ACC112 (cell line): ENCODE measurements at regions not wholly inside any gene's neighbourhood (a gene's known extent, or its start where the extent isn't known, plus 50 kb on each side); places are given as distances from the start of the nearest gene placed in this dataset.

Experiments used
- H2AFZ ChIP-seq: fragments of 200-600 bp; sonication (generic); one replicate; pipeline ENCODE4 v1.6.0; 2017; ENCODE audit warnings: antibody characterized with exemption, low read length; ENCODE audit not compliant: unreplicated experiment
- H3K27ac ChIP-seq: fragments of 200-600 bp; sonication (generic); 2 replicates; pipeline ENCODE4 v1.5.1; 2014; ENCODE audit warnings: low read depth, mild to moderate bottlenecking, antibody characterized with exemption, low read length, moderate library complexity
- H3K27me3 ChIP-seq: fragments of 200-600 bp; sonication (generic); 2 replicates; pipeline ENCODE4 v1.6.1; 2014; ENCODE audit warnings: mild to moderate bottlenecking, antibody characterized with exemption, low read length, moderate library complexity, mixed read lengths; ENCODE audit not compliant: insufficient read depth
- H3K36me3 ChIP-seq: fragments of 200-600 bp; sonication (generic); 2 replicates; pipeline ENCODE4 v1.6.1; 2016; ENCODE audit warnings: mild to moderate bottlenecking, antibody characterized with exemption, low read length, moderate library complexity, mixed read lengths; ENCODE audit not compliant: insufficient read depth
- H3K4me1 ChIP-seq: fragments of 200-600 bp; sonication (generic); one replicate; pipeline ENCODE4 v1.6.1; 2016; ENCODE audit warnings: low read length, mixed read lengths; ENCODE audit not compliant: insufficient read depth, unreplicated experiment, control insufficient read depth
- H3K4me3 ChIP-seq: fragments of 200-600 bp; sonication (generic); 2 replicates; pipeline ENCODE4 v1.5.1; 2014; ENCODE audit warnings: mild to moderate bottlenecking, low read depth, low read length
- H3K79me2 ChIP-seq: fragments of 200-600 bp; sonication (generic); one replicate; pipeline ENCODE4 v1.6.0; 2016; ENCODE audit warnings: low read length; ENCODE audit not compliant: control insufficient read depth, unreplicated experiment, insufficient read depth

DNA sequence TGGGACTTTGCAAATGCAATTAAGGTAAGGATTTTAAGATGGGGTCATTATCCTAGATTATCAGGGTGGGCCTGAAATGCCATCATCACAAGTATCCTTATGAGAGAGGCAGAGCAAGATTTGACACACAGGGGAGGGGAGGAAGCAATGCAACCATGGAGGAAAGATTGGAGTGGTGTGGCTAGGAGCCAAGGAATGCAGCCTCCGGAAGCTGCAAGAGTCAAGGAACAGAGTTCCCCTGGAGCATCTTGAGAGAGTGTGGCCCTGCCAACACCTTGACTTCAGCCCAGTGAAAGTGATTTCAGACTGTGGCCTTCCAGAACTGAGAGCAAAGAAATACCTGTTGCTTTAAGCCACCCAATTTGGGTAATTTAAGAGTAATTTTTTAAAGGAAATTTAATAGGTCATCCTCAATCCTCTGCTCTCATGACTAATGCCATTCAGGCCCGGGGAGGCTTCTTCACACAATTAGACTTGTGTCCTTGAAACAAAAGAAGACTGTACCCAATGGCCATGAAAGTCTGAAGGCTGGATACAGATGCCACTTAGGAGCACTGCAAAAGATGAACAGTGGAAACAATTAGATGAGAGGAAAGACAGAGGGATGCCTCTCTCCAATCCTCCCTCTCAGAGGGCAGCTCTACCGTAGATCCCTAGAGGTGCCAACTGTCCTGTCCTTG lies 250.3 kb upstream of the ID2 start:
- H3K4me1 ChIP-seq, result no peaks in the 10 kb centered on the region
- no peak overlapping the region for H3K4me3 ChIP-seq
- H3K27ac ChIP-seq, result no peak overlapping the region
- no peak overlapping the region for H2AFZ ChIP-seq
- H3K36me3 ChIP-seq, result no peaks in the 10 kb centered on the region
- H3K27me3 ChIP-seq, result no peaks in the 10 kb centered on the region
- H3K79me2 ChIP-seq, result no peaks in the 10 kb centered on the region

- Histone ChIP-seq H3K4me1 (no peaks in the 10 kb centered on the region), H3K27ac (no peak overlapping the region), H3K27me3 (no peaks in the 10 kb centered on the region), H3K36me3 (no peaks in the 10 kb centered on the region), H3K4me3 (no peak overlapping the region), H3K79me2 (no peaks in the 10 kb centered on the region), H2AFZ (peak overlapping the region; percentile 81)
These were observed 249.0 kb upstream of the ID2 start for GRCh38 chr2:8432706-8433336.

- Histone ChIP-seq H3K27me3 (no peaks in the 10 kb centered on the region), H2AFZ (no peak overlapping the region), H3K27ac (no peak overlapping the region), H3K4me1 (no peaks in the 10 kb centered on the region), H3K4me3 (no peak overlapping the region), H3K79me2 (no peaks in the 10 kb centered on the region), H3K36me3 (no peaks in the 10 kb centered on the region)
These were observed 248.5 kb upstream of the ID2 start for GRCh38 chr2:8433390-8433789.

DNA sequence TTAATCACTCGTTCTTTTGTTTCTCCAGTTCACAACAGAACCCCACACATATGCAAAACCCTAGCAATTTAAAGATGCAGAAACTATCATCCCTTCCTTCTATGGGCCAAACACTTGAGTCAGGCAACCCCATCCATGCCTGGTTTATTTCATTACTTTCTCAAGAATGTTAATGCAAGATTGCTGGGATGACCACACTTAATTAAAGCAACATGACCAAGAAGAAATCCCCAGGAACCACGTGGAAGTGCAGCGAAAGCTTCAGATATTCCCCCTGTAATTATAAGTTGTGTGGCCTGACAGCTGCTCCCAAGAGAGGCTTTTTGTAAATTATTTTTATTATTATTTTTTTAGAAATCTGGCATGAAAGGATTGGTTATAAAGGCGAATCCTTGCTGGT lies 246.2 kb upstream of the ID2 start:
- Histone ChIP-seq H3K4me3 (no peak overlapping the region), H3K27ac (no peak overlapping the region), H3K79me2 (no peaks in the 10 kb centered on the region), H2AFZ (no peak overlapping the region), H3K27me3 (no peaks in the 10 kb centered on the region), H3K4me1 (no peaks in the 10 kb centered on the region), H3K36me3 (no peaks in the 10 kb centered on the region)

GRCh38 chr2:8436585-8436984 lies 245.3 kb upstream of the ID2 start:
- Histone ChIP-seq H3K4me1 (no peaks in the 10 kb centered on the region), H3K27me3 (no peaks in the 10 kb centered on the region), H3K27ac (no peak overlapping the region), H3K36me3 (no peaks in the 10 kb centered on the region), H2AFZ (no peak overlapping the region), H3K4me3 (no peak overlapping the region), H3K79me2 (no peaks in the 10 kb centered on the region)

DNA sequence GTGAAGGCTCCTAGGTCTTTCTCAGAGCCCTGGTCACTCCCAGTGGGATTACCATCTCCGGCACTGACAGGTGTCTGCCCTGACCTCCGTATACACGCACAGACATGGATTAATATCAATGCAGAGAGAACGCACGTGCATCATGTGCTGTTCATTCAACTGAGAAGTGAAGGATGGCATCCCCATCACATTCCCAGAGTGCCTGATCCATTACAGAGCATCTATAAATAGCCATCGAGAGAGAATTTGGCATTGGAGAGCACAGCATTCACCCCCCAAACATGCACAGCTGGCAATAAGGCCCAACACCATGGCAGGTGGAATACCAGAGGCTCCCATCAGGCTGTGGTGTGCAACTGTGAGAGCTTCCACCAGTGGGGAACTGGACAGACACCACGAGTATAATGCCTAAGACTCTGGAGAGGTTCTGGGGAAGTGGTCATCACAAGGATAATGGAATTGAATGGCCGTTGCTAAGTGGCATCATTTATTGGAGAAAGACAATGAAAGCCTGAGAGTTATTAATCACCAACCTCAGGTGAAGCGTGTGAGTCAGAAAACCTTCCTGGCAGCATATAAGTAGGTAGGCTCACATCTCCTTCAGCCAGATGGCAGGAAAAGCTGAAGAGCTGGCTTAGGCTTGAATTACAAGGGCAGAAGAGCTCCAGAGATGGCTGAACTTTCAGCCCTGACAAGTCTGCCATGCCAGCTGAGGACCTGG lies 244.5 kb upstream of the ID2 start:
- Histone ChIP-seq H3K27ac (no peak overlapping the region), H3K79me2 (no peaks in the 10 kb centered on the region), H3K4me3 (no peak overlapping the region), H3K4me1 (no peaks in the 10 kb centered on the region), H3K36me3 (no peaks in the 10 kb centered on the region), H2AFZ (no peak overlapping the region), H3K27me3 (no peaks in the 10 kb centered on the region)

- no peaks in the 10 kb centered on the region for H3K4me1 ChIP-seq
- no peak overlapping the region for H3K27ac ChIP-seq
- H3K27me3 ChIP-seq, result no peaks in the 10 kb centered on the region
- H3K36me3 ChIP-seq, result no peaks in the 10 kb centered on the region
- H2AFZ ChIP-seq, result no peak overlapping the region
- no peaks in the 10 kb centered on the region for H3K79me2 ChIP-seq
- H3K4me3 ChIP-seq, result no peak overlapping the region
These were observed 243.9 kb upstream of the ID2 start for GRCh38 chr2:8437949-8438400.

DNA sequence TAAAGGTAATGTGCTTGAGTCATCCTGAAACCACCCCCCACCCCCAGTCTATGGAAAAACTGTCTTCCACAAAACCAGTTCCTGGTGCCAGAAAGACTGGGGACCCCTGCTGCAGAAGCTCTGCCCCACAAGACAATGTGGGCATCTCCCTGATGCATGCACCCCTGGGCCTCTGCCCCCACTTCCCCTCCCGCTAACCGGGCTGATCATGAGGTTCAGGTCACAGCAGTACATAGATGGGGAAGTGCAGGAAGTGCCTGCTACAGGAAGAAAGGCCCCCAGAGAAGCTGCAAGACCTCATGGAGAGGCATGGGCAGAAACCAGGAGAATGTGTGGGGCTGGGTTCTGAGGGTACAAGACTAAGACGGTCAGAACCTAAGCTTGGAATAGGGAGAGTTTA lies 243.4 kb upstream of the ID2 start:
- Histone ChIP-seq H3K36me3 (no peaks in the 10 kb centered on the region), H2AFZ (no peak overlapping the region), H3K27me3 (no peaks in the 10 kb centered on the region), H3K27ac (no peak overlapping the region), H3K4me3 (no peak overlapping the region), H3K79me2 (no peaks in the 10 kb centered on the region), H3K4me1 (no peaks in the 10 kb centered on the region)

GRCh38 chr2:8438996-8439395 lies 242.9 kb upstream of the ID2 start:
- H3K27ac ChIP-seq, result no peak overlapping the region

DNA sequence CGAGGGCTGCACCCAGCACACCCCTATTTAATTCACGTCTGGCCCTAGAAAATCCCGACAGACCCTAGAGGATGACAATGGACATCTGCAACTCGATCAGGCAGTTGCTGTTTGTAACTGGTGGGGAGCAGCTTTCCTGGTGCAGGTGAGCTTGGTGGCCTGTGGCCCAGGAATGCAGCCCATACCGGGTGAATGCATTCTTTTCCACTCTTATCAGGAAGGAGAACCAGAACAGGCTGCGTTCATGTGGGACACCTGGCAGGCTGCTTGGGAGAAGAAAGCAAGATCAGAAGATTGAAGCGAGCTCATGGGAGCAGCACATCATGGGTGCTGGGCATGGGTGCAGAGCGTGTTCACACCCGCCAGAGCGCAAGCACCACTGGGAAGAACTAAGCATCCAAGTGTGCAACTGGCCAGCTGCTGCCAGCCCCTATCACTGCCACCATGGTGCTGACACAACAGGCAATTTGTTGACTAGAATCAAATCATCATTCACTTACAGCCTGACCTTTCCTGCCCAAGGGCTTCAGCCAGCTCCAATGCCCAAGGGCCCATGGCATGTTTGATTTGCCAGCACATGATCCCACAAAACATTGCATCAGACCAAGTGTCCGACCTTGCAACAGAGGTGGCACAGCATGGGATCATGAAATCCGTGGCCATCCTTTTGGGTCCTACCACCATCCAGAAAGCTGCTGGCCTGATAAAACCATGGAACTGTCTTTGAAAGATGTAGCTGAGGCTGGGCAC lies 241.7 kb upstream of the ID2 start:
- H3K27ac ChIP-seq, result no peak overlapping the region
- no peak overlapping the region for H2AFZ ChIP-seq
- no peaks in the 10 kb centered on the region for H3K36me3 ChIP-seq
- no peak overlapping the region for H3K4me3 ChIP-seq
- H3K4me1 ChIP-seq, result no peaks in the 10 kb centered on the region
- no peaks in the 10 kb centered on the region for H3K79me2 ChIP-seq
- H3K27me3 ChIP-seq, result no peaks in the 10 kb centered on the region

More at GRCh38 chr2:8438996-8439395, 242.9 kb upstream of the ID2 start:
- Histone ChIP-seq H3K27me3 (no peaks in the 10 kb centered on the region), H3K79me2 (no peaks in the 10 kb centered on the region), H3K4me1 (no peaks in the 10 kb centered on the region), H3K36me3 (no peaks in the 10 kb centered on the region), H2AFZ (no peak overlapping the region), H3K4me3 (no peak overlapping the region)
